SK-N-SH treated with all-trans-retinoic acid at 6 μM for 48 hours (cell line): ENCODE measurements at regions not wholly inside any gene's neighbourhood (a gene's known extent, or its start where the extent isn't known, plus 50 kb on each side); places are given as distances from the start of the nearest gene placed in this dataset.

ENCODE experiments used
- BACH2 ChIP-seq: fragments of 250-450 bp; sonication (Bioruptor Pico); IDR thresholded peaks from 2 replicates; pipeline ENCODE4 v1.9.0; 2021; ENCODE audit warnings: mild to moderate bottlenecking, borderline replicate concordance
- GLIS3 ChIP-seq: fragments of 250-450 bp; sonication (Bioruptor Pico); IDR thresholded peaks from 2 replicates; pipeline ENCODE4 v1.5.0; 2020; ENCODE audit warnings: mild to moderate bottlenecking, moderate library complexity
- RARB ChIP-seq: fragments of 250-450 bp; sonication (Bioruptor Pico); IDR thresholded peaks from 2 replicates; pipeline ENCODE4 v1.8.0; 2021; ENCODE audit warnings: mild to moderate bottlenecking, moderate library complexity
- SNAI2 ChIP-seq: fragments of 250-450 bp; sonication (Bioruptor Pico); IDR thresholded peaks from 2 replicates; pipeline ENCODE4 v1.5.0; 2020; ENCODE audit warnings: mild to moderate bottlenecking, moderate library complexity
- TOX ChIP-seq: fragments of 250-450 bp; sonication (Bioruptor Pico); IDR thresholded peaks from 2 replicates; pipeline ENCODE4 v1.8.0; 2021; ENCODE audit warnings: mild to moderate bottlenecking, moderate library complexity, borderline replicate concordance
- ZFP3 ChIP-seq: fragments of 250-450 bp; sonication (Bioruptor Pico); IDR thresholded peaks from 2 replicates; pipeline ENCODE4 v1.5.0; 2020; ENCODE audit warnings: mild to moderate bottlenecking, moderate library complexity
- ZNF565 ChIP-seq: fragments of 450-650 bp; formaldehyde crosslinking; conservative IDR thresholded peaks from 2 replicates; pipeline ENCODE4 v1.5.0; 2020; ENCODE audit warnings: low read depth, mild to moderate bottlenecking, moderate library complexity
- ZNF70 ChIP-seq: fragments of 450-650 bp; formaldehyde crosslinking; IDR thresholded peaks from 2 replicates; pipeline ENCODE4 v1.5.0; 2020; ENCODE audit warnings: mild to moderate bottlenecking, moderate library complexity
- ZNF8 ChIP-seq: fragments of 450-650 bp; formaldehyde crosslinking; IDR thresholded peaks from 2 replicates; pipeline ENCODE4 v1.5.0; 2020; ENCODE audit warnings: mild to moderate bottlenecking, moderate library complexity
- TF ChIP-seq, protein P1 (sequence below): fragments of 250-450 bp; sonication (Bioruptor Pico); IDR thresholded peaks from 2 replicates; pipeline ENCODE4 v1.8.0; 2020; ENCODE audit warnings: mild to moderate bottlenecking, moderate library complexity, borderline replicate concordance
- TF ChIP-seq, protein P2 (sequence below): fragments of 250-450 bp; sonication (Bioruptor Pico); IDR thresholded peaks from 2 replicates; pipeline ENCODE4 v1.5.1; 2020; ENCODE audit warnings: low read depth, mild to moderate bottlenecking, moderate library complexity

DNA sequence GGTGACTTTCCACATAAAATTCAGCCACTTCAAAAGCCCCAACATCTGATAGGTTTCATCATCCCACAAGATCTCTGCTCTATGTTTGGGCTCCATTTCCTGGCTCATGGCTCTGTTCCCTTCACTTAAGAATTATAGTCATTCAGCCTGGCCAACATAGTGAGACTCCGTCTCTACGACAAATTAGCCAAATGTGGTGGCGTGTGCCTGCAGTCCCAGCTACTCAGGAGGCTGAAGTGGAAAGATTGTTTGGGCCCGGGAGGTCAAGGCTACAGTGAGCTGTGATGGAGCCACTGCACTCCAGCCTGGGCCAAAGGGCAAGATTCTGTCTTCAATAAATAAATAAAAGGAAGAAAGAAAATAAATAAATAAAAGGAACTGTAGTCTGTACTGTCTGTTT, 57.9 kb upstream of the CTSV start:
- TF ChIP-seq TOX (CRISPR knock-in tag) (no peak), ZNF70 (CRISPR knock-in tag) (no peak), SNAI2 (CRISPR knock-in tag) (no peak), BACH2 (no peak), ZNF8 (CRISPR knock-in tag) (no peak), ZFP3 (CRISPR knock-in tag) (no peak), ZNF565 (CRISPR knock-in tag) (no peak), RARB (CRISPR knock-in tag) (no peak), GLIS3 (CRISPR knock-in tag) (no peak)
- TF ChIP-seq, protein P1, sequence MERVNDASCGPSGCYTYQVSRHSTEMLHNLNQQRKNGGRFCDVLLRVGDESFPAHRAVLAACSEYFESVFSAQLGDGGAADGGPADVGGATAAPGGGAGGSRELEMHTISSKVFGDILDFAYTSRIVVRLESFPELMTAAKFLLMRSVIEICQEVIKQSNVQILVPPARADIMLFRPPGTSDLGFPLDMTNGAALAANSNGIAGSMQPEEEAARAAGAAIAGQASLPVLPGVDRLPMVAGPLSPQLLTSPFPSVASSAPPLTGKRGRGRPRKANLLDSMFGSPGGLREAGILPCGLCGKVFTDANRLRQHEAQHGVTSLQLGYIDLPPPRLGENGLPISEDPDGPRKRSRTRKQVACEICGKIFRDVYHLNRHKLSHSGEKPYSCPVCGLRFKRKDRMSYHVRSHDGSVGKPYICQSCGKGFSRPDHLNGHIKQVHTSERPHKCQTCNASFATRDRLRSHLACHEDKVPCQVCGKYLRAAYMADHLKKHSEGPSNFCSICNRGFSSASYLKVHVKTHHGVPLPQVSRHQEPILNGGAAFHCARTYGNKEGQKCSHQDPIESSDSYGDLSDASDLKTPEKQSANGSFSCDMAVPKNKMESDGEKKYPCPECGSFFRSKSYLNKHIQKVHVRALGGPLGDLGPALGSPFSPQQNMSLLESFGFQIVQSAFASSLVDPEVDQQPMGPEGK (CRISPR knock-in tag), result no peak
- TF ChIP-seq, protein P2, sequence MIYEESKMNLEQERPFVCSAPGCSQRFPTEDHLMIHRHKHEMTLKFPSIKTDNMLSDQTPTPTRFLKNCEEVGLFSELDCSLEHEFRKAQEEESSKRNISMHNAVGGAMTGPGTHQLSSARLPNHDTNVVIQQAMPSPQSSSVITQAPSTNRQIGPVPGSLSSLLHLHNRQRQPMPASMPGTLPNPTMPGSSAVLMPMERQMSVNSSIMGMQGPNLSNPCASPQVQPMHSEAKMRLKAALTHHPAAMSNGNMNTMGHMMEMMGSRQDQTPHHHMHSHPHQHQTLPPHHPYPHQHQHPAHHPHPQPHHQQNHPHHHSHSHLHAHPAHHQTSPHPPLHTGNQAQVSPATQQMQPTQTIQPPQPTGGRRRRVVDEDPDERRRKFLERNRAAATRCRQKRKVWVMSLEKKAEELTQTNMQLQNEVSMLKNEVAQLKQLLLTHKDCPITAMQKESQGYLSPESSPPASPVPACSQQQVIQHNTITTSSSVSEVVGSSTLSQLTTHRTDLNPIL (CRISPR knock-in tag), result no peak
